ENCODE measurements at regions not wholly inside any gene's neighbourhood (a gene's known extent, or its start where the extent isn't known, plus 50 kb on each side); places are given as distances from the start of the nearest gene placed in this dataset.

- FAIRE-seq (no peak), DNase-seq (ENCODE audit: low spot score) (no peak)
These were observed 555.0 kb downstream of the INHBA start for GRCh38 chr7:41147606-41148485.

- FAIRE-seq, result no peak
- DNase-seq (ENCODE audit: low spot score), result no peak
These were observed 556.5 kb downstream of the INHBA start for GRCh38 chr7:41146429-41146828.

GRCh38 chr7:41145656-41146055 is 557.2 kb downstream of the INHBA start:
- DNase-seq (ENCODE audit: low spot score) (no peak), FAIRE-seq (peak; percentile 66)

- DNase-seq (ENCODE audit: low spot score) (no peak), FAIRE-seq (no peak)
These were observed 559.9 kb downstream of the INHBA start for GRCh38 chr7:41142904-41143473.

GRCh38 chr7:41139789-41140188 is 563.1 kb downstream of the INHBA start:
- no peak for DNase-seq (ENCODE audit: low spot score)
- no peak for FAIRE-seq

GRCh38 chr7:41136551-41136950 is 566.3 kb downstream of the INHBA start:
- FAIRE-seq (no peak), DNase-seq (ENCODE audit: low spot score) (no peak)

- FAIRE-seq (peak; percentile 74), DNase-seq (ENCODE audit: low spot score) (no peak)
These were observed 567.4 kb downstream of the INHBA start for GRCh38 chr7:41135511-41135910.

- peak; percentile 55 for DNase-seq (ENCODE audit: low spot score)
- FAIRE-seq, result peak; percentile 81
These were observed 568.3 kb downstream of the INHBA start for GRCh38 chr7:41134300-41135255.

GRCh38 chr7:41133690-41134299 is 569.1 kb downstream of the INHBA start:
- DNase-seq (ENCODE audit: low spot score), result no peak
- no peak for FAIRE-seq

- DNase-seq (ENCODE audit: low spot score) (no peak), FAIRE-seq (no peak)
These were observed 570.9 kb downstream of the INHBA start for GRCh38 chr7:41131956-41132355.

GRCh38 chr7:41130561-41131236 is 572.2 kb downstream of the INHBA start:
- DNase-seq (ENCODE audit: low spot score) (no peak), FAIRE-seq (no peak)

GRCh38 chr7:41130086-41130485 is 572.8 kb downstream of the INHBA start:
- FAIRE-seq, result no peak
- no peak for DNase-seq (ENCODE audit: low spot score)

GRCh38 chr7:41125343-41125742 is 577.5 kb downstream of the INHBA start:
- FAIRE-seq (no peak), DNase-seq (ENCODE audit: low spot score) (no peak)

- no peak for DNase-seq (ENCODE audit: low spot score)
- no peak for FAIRE-seq
These were observed 580.5 kb downstream of the INHBA start for GRCh38 chr7:41122256-41122987.

- no peak for FAIRE-seq
- no peak for DNase-seq (ENCODE audit: low spot score)
These were observed 581.7 kb downstream of the INHBA start for GRCh38 chr7:41121228-41121627.

- FAIRE-seq, result no peak
- DNase-seq (ENCODE audit: low spot score), result no peak
These were observed 584.4 kb downstream of the INHBA start for GRCh38 chr7:41118486-41118885.

- FAIRE-seq, result no peak
- DNase-seq (ENCODE audit: low spot score), result no peak
These were observed 585.5 kb downstream of the INHBA start for GRCh38 chr7:41117431-41117830.

GRCh38 chr7:41116817-41117216 is 586.1 kb downstream of the INHBA start:
- FAIRE-seq (no peak), DNase-seq (ENCODE audit: low spot score) (no peak)

GRCh38 chr7:41116337-41116736 is 586.6 kb downstream of the INHBA start:
- DNase-seq (ENCODE audit: low spot score) (no peak), FAIRE-seq (no peak)

- FAIRE-seq (no peak), DNase-seq (ENCODE audit: low spot score) (no peak)
These were observed 588.2 kb downstream of the INHBA start for GRCh38 chr7:41114691-41115090.
